Endothelial cell of umbilical vein (primary cell): ENCODE measurements at regions not wholly inside any gene's neighbourhood (a gene's known extent, or its start where the extent isn't known, plus 50 kb on each side); places are given as distances from the start of the nearest gene placed in this dataset.

ENCODE experiments used
- BruUV-seq: library from RNA; stranded (reverse); fragments of 400-500 nt; replicated peaks from 2 replicates; lab custom pipeline; 2021; lab: Mats Ljungman, UMichigan
- CTCF ChIA-PET: fragments of 300-600, 350-600 bp; sonication (Branson Sonifier 250); formaldehyde crosslinking; loops from one replicate; lab custom pipeline; 2021; ENCODE audit warnings: antibody characterized with exemption, inconsistent platforms; lab: Charles Lee
- POLR2A ChIA-PET: fragments of 300-600, 350-600 bp; sonication (Branson Sonifier 250); formaldehyde crosslinking; loops from one replicate; lab custom pipeline; 2021; ENCODE audit warnings: antibody characterized with exemption, inconsistent platforms; lab: Charles Lee
- DNase-seq: peaks from one replicate; pipeline ENCODE4 v3.0.0-alpha.2; 2011; ENCODE audit warnings: low read depth, low spot score
- FAIRE-seq: peaks from 2 replicates; lab custom pipeline; 2011; peaks lifted over from hg19 to GRCh38; lab: Jason Lieb, UNC
- H2AFZ ChIP-seq: 2 replicates; pipeline ENCODE4 v1.6.0; 2012; ENCODE audit warnings: low read depth, low read length, control low read depth, inconsistent platforms
- H3K27ac ChIP-seq: 2 replicates; pipeline ENCODE4 v1.5.1; 2011; ENCODE audit warnings: low read depth, mild to moderate bottlenecking, control low read depth, low read length, moderate library complexity; ENCODE audit not compliant: insufficient read depth
- H3K27me3 ChIP-seq, 2 experiments: 2 replicates each; pipeline versions ENCODE4 v1.6.0 to v1.6.1; 2011; ENCODE audit warnings: low read length in 2 of 2, mixed read lengths in 1 of 2; ENCODE audit not compliant: control insufficient read depth in 2 of 2, insufficient read depth in 2 of 2
- H3K36me3 ChIP-seq, 2 experiments: 2 replicates in 1 of 2; 3 replicates in 1 of 2; pipeline ENCODE4 v1.5.1; 2011; ENCODE audit warnings: low read length in 2 of 2, mild to moderate bottlenecking in 1 of 2, moderate library complexity in 1 of 2; ENCODE audit not compliant: control insufficient read depth in 2 of 2, insufficient read depth in 2 of 2; ENCODE audit errors: extremely low read depth in 1 of 2
- H3K4me1 ChIP-seq: 3 replicates; pipeline ENCODE4 v1.5.1; 2011; ENCODE audit warnings: mild to moderate bottlenecking, low read length; ENCODE audit not compliant: control insufficient read depth, insufficient read depth; ENCODE audit errors: extremely low read depth
- H3K4me2 ChIP-seq: 2 replicates; pipeline ENCODE4 v1.6.1; 2011; ENCODE audit warnings: low read length, control low read depth, mixed read lengths; ENCODE audit not compliant: insufficient read depth
- H3K4me3 ChIP-seq, 3 experiments: fragments of 200-600 bp in 1 of 3; sonication (generic), shearing (Covaris generic) in 1 of 3; replicated peaks in 1 of 3; 2 replicates each; pipeline ENCODE4 v1.5.1; 2011 to 2016; ENCODE audit warnings: control low read depth in 3 of 3, low read length in 3 of 3, mild to moderate bottlenecking in 2 of 3, inconsistent platforms in 1 of 3, low read depth in 1 of 3, moderate library complexity in 1 of 3; ENCODE audit not compliant: insufficient read depth in 1 of 3
- H3K79me2 ChIP-seq: 2 replicates; pipeline ENCODE4 v1.6.0; 2012; ENCODE audit warnings: low read length, inconsistent platforms; ENCODE audit not compliant: control insufficient read depth, insufficient read depth
- H3K9ac ChIP-seq: replicated peaks from 2 replicates; pipeline ENCODE3; 2011; ENCODE audit warnings: low read length, control low read depth; ENCODE audit not compliant: insufficient read depth; ENCODE audit errors: extremely low read depth
- H3K9me1 ChIP-seq: replicated peaks from 3 replicates; pipeline ENCODE4 v1.6.0; 2011; ENCODE audit warnings: mild to moderate bottlenecking, low read length; ENCODE audit not compliant: control insufficient read depth, insufficient read depth; ENCODE audit errors: extremely low read depth
- H3K9me3 ChIP-seq: replicated peaks from 2 replicates; pipeline ENCODE4 v1.5.1; 2012; ENCODE audit warnings: low read length, inconsistent platforms; ENCODE audit not compliant: control insufficient read depth, insufficient read depth
- H4K20me1 ChIP-seq: replicated peaks from 2 replicates; pipeline ENCODE3; 2011; ENCODE audit warnings: mild to moderate bottlenecking, low read length; ENCODE audit not compliant: control insufficient read depth, insufficient read depth; ENCODE audit errors: extremely low read depth
- EZH2 ChIP-seq: IDR thresholded peaks from 2 replicates; pipeline ENCODE4 v1.6.1; 2012; ENCODE audit warnings: borderline replicate concordance, low read depth, mild to moderate bottlenecking, moderate library complexity, low read length, inconsistent platforms; ENCODE audit not compliant: severe bottlenecking
- FOS ChIP-seq: IDR thresholded peaks from 2 replicates; pipeline ENCODE4 v1.6.1; 2011; ENCODE audit warnings: mild to moderate bottlenecking, low read length, moderate library complexity, borderline replicate concordance; ENCODE audit not compliant: insufficient read depth
- GATA2 ChIP-seq: IDR thresholded peaks from 2 replicates; pipeline ENCODE4 v1.7.0; 2011; ENCODE audit warnings: low read depth, mild to moderate bottlenecking, moderate library complexity, mixed read lengths, low read length; ENCODE audit not compliant: insufficient read length, insufficient read depth
- JUN ChIP-seq: IDR thresholded peaks from 2 replicates; pipeline ENCODE4 v1.6.1; 2011; ENCODE audit warnings: borderline replicate concordance, low read depth; ENCODE audit not compliant: insufficient read length, insufficient read depth
- MYC ChIP-seq: IDR thresholded peaks from one replicate; pipeline ENCODE4 v1.6.1; 2011; ENCODE audit warnings: mild to moderate bottlenecking, low read depth, low read length
- POLR2A ChIP-seq: IDR thresholded peaks from 2 replicates; pipeline ENCODE4 v1.6.1; 2012; ENCODE audit warnings: low read depth, mild to moderate bottlenecking, control low read depth, low read length
- POLR2AphosphoS5 ChIP-seq: IDR thresholded peaks from 2 replicates; pipeline ENCODE4 v1.6.1; 2012; ENCODE audit warnings: low read depth, mild to moderate bottlenecking, control low read depth, low read length, moderate library complexity; ENCODE audit not compliant: insufficient read depth
- dilution Hi-C: fragments of 300-500 bp; cut with MboI; formaldehyde crosslinking; loops from one replicate; pipeline ENCODE4 v1.15.0; 2019; ENCODE audit warnings: low sequenced_read_pairs; ENCODE audit not compliant: extremely low pct_ligation_motif_present
- intact Hi-C: fragments of 100-400 bp; cut with micrococcal nuclease; formaldehyde crosslinking; loops from one replicate; pipeline ENCODE4 v1.10.0; 2022
- TF ChIP-seq, protein P1 (sequence below): IDR thresholded peaks from 2 replicates; pipeline ENCODE4 v1.6.1; 2011; ENCODE audit not compliant: insufficient read depth, insufficient read length
- TF ChIP-seq, protein P2 (sequence below), 2 donors: IDR thresholded peaks; 1 replicate in 1 of 2; 2 replicates in 1 of 2; pipeline ENCODE4 v1.5.1; 2011; ENCODE audit warnings: low read length in 2 of 2, mild to moderate bottlenecking in 2 of 2, moderate library complexity in 2 of 2, control low read depth in 1 of 2, inconsistent platforms in 1 of 2, low read depth in 1 of 2; ENCODE audit not compliant: insufficient read depth in 1 of 2; ENCODE audit errors: extremely low read depth in 1 of 2

GRCh38 chr19:31578326-31578725 lies 229.1 kb upstream of the TSHZ3 start:
- no peak overlapping the region for H3K9ac ChIP-seq
- intact Hi-C loops, result no loop called here
- H3K9me3 ChIP-seq, result peaks cover 2% of the 10 kb centered on the region
- H2AFZ ChIP-seq, result no peak overlapping the region
- no peaks in the 10 kb centered on the region for H4K20me1 ChIP-seq
- H3K79me2 ChIP-seq, result no peaks in the 10 kb centered on the region
- dilution Hi-C loops, result no loop called here
- no peak overlapping the region for H3K4me2 ChIP-seq
- no peaks in the 10 kb centered on the region for H3K4me1 ChIP-seq
- H3K4me3 ChIP-seq, result no peak overlapping the region
- DNase-seq (no peak), FAIRE-seq (no peak)
- no peaks in the 10 kb centered on the region for H3K27me3 ChIP-seq
- no peak overlapping the region for H3K27ac ChIP-seq
- ChIA-PET POLR2A (no interaction called here), CTCF (no interaction called here)
- no TSS peak for BruUV-seq
- no peak for TF ChIP-seq JUN
- no peak for TF ChIP-seq POLR2AphosphoS5
- no peak for TF ChIP-seq EZH2
- TF ChIP-seq, protein P1, sequence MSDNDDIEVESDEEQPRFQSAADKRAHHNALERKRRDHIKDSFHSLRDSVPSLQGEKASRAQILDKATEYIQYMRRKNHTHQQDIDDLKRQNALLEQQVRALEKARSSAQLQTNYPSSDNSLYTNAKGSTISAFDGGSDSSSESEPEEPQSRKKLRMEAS, result no peak
- no peak for TF ChIP-seq POLR2A
- TF ChIP-seq MYC, result no peak
- TF ChIP-seq GATA2, result no peak
- TF ChIP-seq, protein P2, sequence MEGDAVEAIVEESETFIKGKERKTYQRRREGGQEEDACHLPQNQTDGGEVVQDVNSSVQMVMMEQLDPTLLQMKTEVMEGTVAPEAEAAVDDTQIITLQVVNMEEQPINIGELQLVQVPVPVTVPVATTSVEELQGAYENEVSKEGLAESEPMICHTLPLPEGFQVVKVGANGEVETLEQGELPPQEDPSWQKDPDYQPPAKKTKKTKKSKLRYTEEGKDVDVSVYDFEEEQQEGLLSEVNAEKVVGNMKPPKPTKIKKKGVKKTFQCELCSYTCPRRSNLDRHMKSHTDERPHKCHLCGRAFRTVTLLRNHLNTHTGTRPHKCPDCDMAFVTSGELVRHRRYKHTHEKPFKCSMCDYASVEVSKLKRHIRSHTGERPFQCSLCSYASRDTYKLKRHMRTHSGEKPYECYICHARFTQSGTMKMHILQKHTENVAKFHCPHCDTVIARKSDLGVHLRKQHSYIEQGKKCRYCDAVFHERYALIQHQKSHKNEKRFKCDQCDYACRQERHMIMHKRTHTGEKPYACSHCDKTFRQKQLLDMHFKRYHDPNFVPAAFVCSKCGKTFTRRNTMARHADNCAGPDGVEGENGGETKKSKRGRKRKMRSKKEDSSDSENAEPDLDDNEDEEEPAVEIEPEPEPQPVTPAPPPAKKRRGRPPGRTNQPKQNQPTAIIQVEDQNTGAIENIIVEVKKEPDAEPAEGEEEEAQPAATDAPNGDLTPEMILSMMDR (IDR thresholded peaks at IDR 0.05; ENCODE audit: extremely low read depth in 1 of 2, insufficient read depth in 1 of 2, low read depth in 1 of 2, low read length in 2 of 2), result no peak
- no peak for TF ChIP-seq FOS
- H3K9me1 ChIP-seq, result no peaks in the 10 kb centered on the region
- H3K36me3 ChIP-seq, result no peaks in the 10 kb centered on the region
